ENCODE measurements at regions not wholly inside any gene's neighbourhood (a gene's known extent, or its start where the extent isn't known, plus 50 kb on each side); places are given as distances from the start of the nearest gene placed in this dataset.

GRCh38 chr1:227432181-227432535 is 113.9 kb upstream of the CDC42BPA start:
- no peaks in the 10 kb centered on the region for H3K27me3 ChIP-seq
- no peaks in the 10 kb centered on the region for H3K36me3 ChIP-seq
- TF ChIP-seq POLR2A (IDR thresholded peaks at IDR 0.05) (no peak), CTCF (IDR thresholded peaks at IDR 0.05) (no peak)
- H3K4me3 ChIP-seq, result no peak overlapping the region
- H3K27ac ChIP-seq, result no peak overlapping the region
- WGBS (ENCODE audit: insufficient coverage, low coverage, low lambda C conversion rate, missing lambda C conversion rate), result 73% methylated on average over 1 of the region's 1 CpG
- no peak for DNase-seq
- no peaks in the 10 kb centered on the region for H3K4me1 ChIP-seq
- no peaks in the 10 kb centered on the region for H3K9me3 ChIP-seq
- intact Hi-C loops (cut with DNase I), result loop anchor here in 1 of 2 donors (10.0 kb wide), 1 partner anchor 197 kb away; no protein-coding TSS in a partner anchor
- ATAC-seq, result no peak

GRCh38 chr1:227429447-227430359 is 111.4 kb upstream of the CDC42BPA start:
- H3K27me3 ChIP-seq, result no peaks in the 10 kb centered on the region
- ATAC-seq (peak; percentile 16 to 61 (median 41)), DNase-seq (no peak)
- no peaks in the 10 kb centered on the region for H3K4me1 ChIP-seq
- H3K36me3 ChIP-seq, result no peaks in the 10 kb centered on the region
- peak overlapping the region in 1 of 3 donors; percentile 8 for H3K27ac ChIP-seq
- no peaks in the 10 kb centered on the region for H3K9me3 ChIP-seq
- intact Hi-C loops (cut with DNase I), result loop anchor here in 1 of 2 donors (10.0 kb wide), 1 partner anchor 195 kb away; no protein-coding TSS in a partner anchor
- WGBS (ENCODE audit: insufficient coverage, low coverage, low lambda C conversion rate, missing lambda C conversion rate), result 54% methylated on average over 12 of the region's 13 CpGs
- no peak overlapping the region for H3K4me3 ChIP-seq
- TF ChIP-seq POLR2A (IDR thresholded peaks at IDR 0.05) (no peak), CTCF (IDR thresholded peaks at IDR 0.05) (no peak)

- H3K27ac ChIP-seq, result no peak overlapping the region
- intact Hi-C loops (cut with DNase I), result no loop called here
- TF ChIP-seq CTCF (IDR thresholded peaks at IDR 0.05) (no peak), POLR2A (IDR thresholded peaks at IDR 0.05) (no peak)
- H3K36me3 ChIP-seq, result no peaks in the 10 kb centered on the region
- 55% methylated on average over 3 of the region's 4 CpGs for WGBS (ENCODE audit: insufficient coverage, low coverage, low lambda C conversion rate, missing lambda C conversion rate)
- no peak for DNase-seq
- ATAC-seq, result peak in 3 of 4 donors; percentile 14 to 43 (median 18)
- no peaks in the 10 kb centered on the region for H3K4me1 ChIP-seq
- H3K4me3 ChIP-seq, result no peak overlapping the region
- no peaks in the 10 kb centered on the region for H3K9me3 ChIP-seq
- no peaks in the 10 kb centered on the region for H3K27me3 ChIP-seq
These were observed 110.5 kb upstream of the CDC42BPA start for GRCh38 chr1:227428803-227429202.

GRCh38 chr1:227427411-227427810 is 109.1 kb upstream of the CDC42BPA start:
- WGBS (ENCODE audit: insufficient coverage, low coverage, low lambda C conversion rate, missing lambda C conversion rate), result 35% methylated on average over 1 of the region's 1 CpG
- H3K36me3 ChIP-seq, result no peaks in the 10 kb centered on the region
- H3K4me1 ChIP-seq, result no peaks in the 10 kb centered on the region
- no peaks in the 10 kb centered on the region for H3K9me3 ChIP-seq
- no peak overlapping the region for H3K4me3 ChIP-seq
- no peak for TF ChIP-seq CTCF (IDR thresholded peaks at IDR 0.05)
- TF ChIP-seq POLR2A (IDR thresholded peaks at IDR 0.05), result no peak
- DNase-seq (no peak), ATAC-seq (no peak)
- H3K27ac ChIP-seq, result no peak overlapping the region
- intact Hi-C loops (cut with DNase I), result no loop called here
- H3K27me3 ChIP-seq, result no peaks in the 10 kb centered on the region
